ENCODE measurements at regions not wholly inside any gene's neighbourhood (a gene's known extent, or its start where the extent isn't known, plus 50 kb on each side); places are given as distances from the start of the nearest gene placed in this dataset.

GRCh38 chr6:26296857-26297648 lies 67.9 kb upstream of the BTN3A2 start:
- Histone ChIP-seq H2AFZ (ENCODE audit: low read depth, low read length) (no peak overlapping the region), H3K9me3 (ENCODE audit: low read length) (no peaks in the 10 kb centered on the region), H3K4me1 (ENCODE audit: insufficient read depth, low read length) (peaks cover 6% of the 10 kb centered on the region), H3K4me3 (ENCODE audit: low read length) (no peak overlapping the region), H3K36me3 (ENCODE audit: insufficient read depth, low read length) (no peaks in the 10 kb centered on the region), H3K27me3 (ENCODE audit: insufficient read depth, low read length) (no peaks in the 10 kb centered on the region)

- H3K4me3 ChIP-seq (ENCODE audit: low read length) = no peak overlapping the region
- no peaks in the 10 kb centered on the region for H3K36me3 ChIP-seq (ENCODE audit: insufficient read depth, low read length)
- no peak overlapping the region for H2AFZ ChIP-seq (ENCODE audit: low read depth, low read length)
- no peaks in the 10 kb centered on the region for H3K9me3 ChIP-seq (ENCODE audit: low read length)
- no peaks in the 10 kb centered on the region for H3K4me1 ChIP-seq (ENCODE audit: insufficient read depth, low read length)
- peaks cover 3% of the 10 kb centered on the region for H3K27me3 ChIP-seq (ENCODE audit: insufficient read depth, low read length)
These were observed 65.5 kb upstream of the BTN3A2 start for GRCh38 chr6:26299286-26300042.

- Histone ChIP-seq H3K4me3 (ENCODE audit: low read length) (no peak overlapping the region), H2AFZ (ENCODE audit: low read depth, low read length) (no peak overlapping the region), H3K27me3 (ENCODE audit: insufficient read depth, low read length) (peaks cover 3% of the 10 kb centered on the region), H3K9me3 (ENCODE audit: low read length) (no peaks in the 10 kb centered on the region), H3K4me1 (ENCODE audit: insufficient read depth, low read length) (no peaks in the 10 kb centered on the region), H3K36me3 (ENCODE audit: insufficient read depth, low read length) (no peaks in the 10 kb centered on the region)
These were observed 65.0 kb upstream of the BTN3A2 start for GRCh38 chr6:26300043-26300331.

GRCh38 chr6:26300359-26300758 lies 64.6 kb upstream of the BTN3A2 start:
- Histone ChIP-seq H3K9me3 (ENCODE audit: low read length) (no peaks in the 10 kb centered on the region), H3K36me3 (ENCODE audit: insufficient read depth, low read length) (no peaks in the 10 kb centered on the region), H2AFZ (ENCODE audit: low read depth, low read length) (no peak overlapping the region), H3K4me3 (ENCODE audit: low read length) (no peak overlapping the region), H3K4me1 (ENCODE audit: insufficient read depth, low read length) (no peaks in the 10 kb centered on the region), H3K27me3 (ENCODE audit: insufficient read depth, low read length) (peaks cover 3% of the 10 kb centered on the region)

GRCh38 chr6:26300828-26301227 lies 64.2 kb upstream of the BTN3A2 start:
- Histone ChIP-seq H3K9me3 (ENCODE audit: low read length) (no peaks in the 10 kb centered on the region), H2AFZ (ENCODE audit: low read depth, low read length) (no peak overlapping the region), H3K4me1 (ENCODE audit: insufficient read depth, low read length) (no peaks in the 10 kb centered on the region), H3K4me3 (ENCODE audit: low read length) (no peak overlapping the region), H3K36me3 (ENCODE audit: insufficient read depth, low read length) (no peaks in the 10 kb centered on the region), H3K27me3 (ENCODE audit: insufficient read depth, low read length) (peaks cover 3% of the 10 kb centered on the region)

- H3K36me3 ChIP-seq (ENCODE audit: insufficient read depth, low read length) = no peaks in the 10 kb centered on the region
- no peaks in the 10 kb centered on the region for H3K4me1 ChIP-seq (ENCODE audit: insufficient read depth, low read length)
- no peak overlapping the region for H2AFZ ChIP-seq (ENCODE audit: low read depth, low read length)
- no peaks in the 10 kb centered on the region for H3K9me3 ChIP-seq (ENCODE audit: low read length)
- H3K27me3 ChIP-seq (ENCODE audit: insufficient read depth, low read length) = peaks cover 3% of the 10 kb centered on the region
- no peak overlapping the region for H3K4me3 ChIP-seq (ENCODE audit: low read length)
These were observed 63.4 kb upstream of the BTN3A2 start for GRCh38 chr6:26301638-26302037.

GRCh38 chr6:26302941-26303559 lies 61.9 kb upstream of the BTN3A2 start:
- H2AFZ ChIP-seq (ENCODE audit: low read depth, low read length) = no peak overlapping the region
- H3K36me3 ChIP-seq (ENCODE audit: insufficient read depth, low read length) = no peaks in the 10 kb centered on the region
- H3K9me3 ChIP-seq (ENCODE audit: low read length) = no peaks in the 10 kb centered on the region
- no peak overlapping the region for H3K4me3 ChIP-seq (ENCODE audit: low read length)
- no peaks in the 10 kb centered on the region for H3K4me1 ChIP-seq (ENCODE audit: insufficient read depth, low read length)
- peaks cover 3% of the 10 kb centered on the region for H3K27me3 ChIP-seq (ENCODE audit: insufficient read depth, low read length)

- peaks cover 3% of the 10 kb centered on the region for H3K27me3 ChIP-seq (ENCODE audit: insufficient read depth, low read length)
- no peak overlapping the region for H3K4me3 ChIP-seq (ENCODE audit: low read length)
- no peaks in the 10 kb centered on the region for H3K4me1 ChIP-seq (ENCODE audit: insufficient read depth, low read length)
- no peak overlapping the region for H2AFZ ChIP-seq (ENCODE audit: low read depth, low read length)
- no peaks in the 10 kb centered on the region for H3K9me3 ChIP-seq (ENCODE audit: low read length)
- H3K36me3 ChIP-seq (ENCODE audit: insufficient read depth, low read length) = no peaks in the 10 kb centered on the region
These were observed 60.7 kb upstream of the BTN3A2 start for GRCh38 chr6:26304213-26304796.

GRCh38 chr6:26304797-26305640 lies 60.0 kb upstream of the BTN3A2 start:
- no peaks in the 10 kb centered on the region for H3K9me3 ChIP-seq (ENCODE audit: low read length)
- H3K36me3 ChIP-seq (ENCODE audit: insufficient read depth, low read length) = no peaks in the 10 kb centered on the region
- H2AFZ ChIP-seq (ENCODE audit: low read depth, low read length) = no peak overlapping the region
- peaks cover 5% of the 10 kb centered on the region for H3K27me3 ChIP-seq (ENCODE audit: insufficient read depth, low read length)
- H3K4me1 ChIP-seq (ENCODE audit: insufficient read depth, low read length) = no peaks in the 10 kb centered on the region
- peak overlapping the region; percentile 5 for H3K4me3 ChIP-seq (ENCODE audit: low read length)

GRCh38 chr6:26305641-26305969 lies 59.4 kb upstream of the BTN3A2 start:
- Histone ChIP-seq H3K27me3 (ENCODE audit: insufficient read depth, low read length) (peaks cover 9% of the 10 kb centered on the region), H3K4me3 (ENCODE audit: low read length) (no peak overlapping the region), H3K4me1 (ENCODE audit: insufficient read depth, low read length) (no peaks in the 10 kb centered on the region), H3K9me3 (ENCODE audit: low read length) (no peaks in the 10 kb centered on the region), H2AFZ (ENCODE audit: low read depth, low read length) (no peak overlapping the region), H3K36me3 (ENCODE audit: insufficient read depth, low read length) (no peaks in the 10 kb centered on the region)

- Histone ChIP-seq H3K4me1 (ENCODE audit: insufficient read depth, low read length) (no peaks in the 10 kb centered on the region), H2AFZ (ENCODE audit: low read depth, low read length) (no peak overlapping the region), H3K4me3 (ENCODE audit: low read length) (no peak overlapping the region), H3K36me3 (ENCODE audit: insufficient read depth, low read length) (no peaks in the 10 kb centered on the region), H3K27me3 (ENCODE audit: insufficient read depth, low read length) (peaks cover 9% of the 10 kb centered on the region), H3K9me3 (ENCODE audit: low read length) (no peaks in the 10 kb centered on the region)
These were observed 58.8 kb upstream of the BTN3A2 start for GRCh38 chr6:26306232-26306631.

- no peak overlapping the region for H3K4me3 ChIP-seq (ENCODE audit: low read length)
- no peak overlapping the region for H2AFZ ChIP-seq (ENCODE audit: low read depth, low read length)
- H3K27me3 ChIP-seq (ENCODE audit: insufficient read depth, low read length) = peaks cover 6% of the 10 kb centered on the region
- H3K36me3 ChIP-seq (ENCODE audit: insufficient read depth, low read length) = no peaks in the 10 kb centered on the region
- peaks cover 2% of the 10 kb centered on the region for H3K4me1 ChIP-seq (ENCODE audit: insufficient read depth, low read length)
- no peaks in the 10 kb centered on the region for H3K9me3 ChIP-seq (ENCODE audit: low read length)
These were observed 57.1 kb upstream of the BTN3A2 start for GRCh38 chr6:26307850-26308249.

All from neuron (in vitro differentiated cells).